ENCODE measurements at regions not wholly inside any gene's neighbourhood (a gene's known extent, or its start where the extent isn't known, plus 50 kb on each side); places are given as distances from the start of the nearest gene placed in this dataset.

- no peak for TF ChIP-seq EZH2 (IDR thresholded peaks at IDR 0.05)
- TF ChIP-seq CTCF (IDR thresholded peaks at IDR 0.05), result no peak
- no peak for TF ChIP-seq EZH2phosphoT487 (IDR thresholded peaks at IDR 0.05)
Measured at GRCh38 chr11:45411228-45411946, 125.2 kb upstream of the SYT13 start.

All from neural progenitor cell (in vitro differentiated cells).